Left lung (tissue), 4 donors: ENCODE measurements at regions not wholly inside any gene's neighbourhood (a gene's known extent, or its start where the extent isn't known, plus 50 kb on each side); places are given as distances from the start of the nearest gene placed in this dataset.

Experiments used
- ATAC-seq: fragments of 200-7000 bp; cut with Tn5 transposase; one replicate; pipeline ENCODE4 v1.9.1; 2020; ENCODE audit warnings: moderate library complexity
- DNase-seq, 4 donors: peaks; one replicate each; pipeline ENCODE4 v3.0.0-alpha.2; 2013 to 2020
- H3K27ac ChIP-seq, 2 donors: fragments of 200-600 bp; sonication (generic) in 1 of 2; one replicate each; pipeline versions ENCODE4 v1.5.0 to v1.8.0; 2020 to 2021
- H3K27me3 ChIP-seq, 2 donors: fragments of 200-600 bp; sonication (generic) in 1 of 2; one replicate each; pipeline versions ENCODE4 v1.5.0 to v1.8.0; 2020 to 2021
- H3K36me3 ChIP-seq, 2 donors: fragments of 200-600 bp; sonication (generic) in 1 of 2; one replicate each; pipeline versions ENCODE4 v1.5.0 to v1.8.0; 2020 to 2021
- H3K4me1 ChIP-seq, 2 donors: fragments of 200-600 bp; one replicate each; pipeline ENCODE4 v1.8.0; 2021
- H3K4me3 ChIP-seq, 2 donors: fragments of 200-600 bp; sonication (generic) in 1 of 2; one replicate each; pipeline versions ENCODE4 v1.5.0 to v1.8.0; 2020 to 2021; ENCODE audit warnings: mild to moderate bottlenecking in 1 of 2
- H3K9me3 ChIP-seq, 2 donors: fragments of 200-600 bp; sonication (generic) in 1 of 2; one replicate each; pipeline versions ENCODE4 v1.5.0 to v1.8.0; 2020 to 2021
- intact Hi-C, 2 donors: fragments of 100-400 bp; cut with DNase I; formaldehyde crosslinking; loops; one replicate each; pipeline versions ENCODE4 v1.11.2 to v1.14.2; 2022
- TF ChIP-seq, protein P1 (sequence below), 2 donors: fragments of 200-600 bp; sonication (generic) in 1 of 2; IDR thresholded peaks; one replicate each; pipeline versions ENCODE4 v1.5.0 to v1.8.0; 2021; ENCODE audit warnings: antibody characterized with exemption in 2 of 2
- donor health status: DM: no; HTN: yes; CAD: no.
- donor health status: DM: no; HTN: no; CAD: no.

DNA sequence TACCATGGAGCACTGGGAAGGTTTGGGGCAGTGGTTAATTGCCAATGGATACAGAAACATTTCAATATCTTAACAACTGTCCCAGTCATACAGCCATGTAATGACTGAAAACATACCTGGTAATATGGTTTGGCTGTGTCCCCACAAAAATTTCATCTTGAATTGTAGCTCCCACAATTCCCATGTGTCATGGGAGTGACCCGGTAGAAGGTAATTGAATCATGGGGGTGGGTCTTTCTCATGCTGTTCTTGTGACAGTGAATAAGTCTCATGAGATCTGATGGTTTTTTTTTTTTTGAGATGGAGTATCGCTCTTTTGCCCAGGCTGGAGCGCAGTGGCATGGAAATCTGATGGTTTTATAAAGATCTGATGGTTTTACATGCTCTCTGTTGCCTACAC lies 284.4 kb downstream of the TCF7L2 start:
- Histone ChIP-seq H3K27me3 (no peaks in the 10 kb centered on the region), H3K9me3 (no peaks in the 10 kb centered on the region), H3K36me3 (no peaks in the 10 kb centered on the region), H3K27ac (no peak overlapping the region), H3K4me1 (peaks cover 0 to 5% of the 10 kb centered on the region in 2 donors), H3K4me3 (no peak overlapping the region)
- TF ChIP-seq, protein P1, sequence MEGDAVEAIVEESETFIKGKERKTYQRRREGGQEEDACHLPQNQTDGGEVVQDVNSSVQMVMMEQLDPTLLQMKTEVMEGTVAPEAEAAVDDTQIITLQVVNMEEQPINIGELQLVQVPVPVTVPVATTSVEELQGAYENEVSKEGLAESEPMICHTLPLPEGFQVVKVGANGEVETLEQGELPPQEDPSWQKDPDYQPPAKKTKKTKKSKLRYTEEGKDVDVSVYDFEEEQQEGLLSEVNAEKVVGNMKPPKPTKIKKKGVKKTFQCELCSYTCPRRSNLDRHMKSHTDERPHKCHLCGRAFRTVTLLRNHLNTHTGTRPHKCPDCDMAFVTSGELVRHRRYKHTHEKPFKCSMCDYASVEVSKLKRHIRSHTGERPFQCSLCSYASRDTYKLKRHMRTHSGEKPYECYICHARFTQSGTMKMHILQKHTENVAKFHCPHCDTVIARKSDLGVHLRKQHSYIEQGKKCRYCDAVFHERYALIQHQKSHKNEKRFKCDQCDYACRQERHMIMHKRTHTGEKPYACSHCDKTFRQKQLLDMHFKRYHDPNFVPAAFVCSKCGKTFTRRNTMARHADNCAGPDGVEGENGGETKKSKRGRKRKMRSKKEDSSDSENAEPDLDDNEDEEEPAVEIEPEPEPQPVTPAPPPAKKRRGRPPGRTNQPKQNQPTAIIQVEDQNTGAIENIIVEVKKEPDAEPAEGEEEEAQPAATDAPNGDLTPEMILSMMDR (IDR thresholded peaks at IDR 0.05): no peak
- intact Hi-C loops: no loop called here
- DNase-seq (no peak), ATAC-seq (no peak)

DNA sequence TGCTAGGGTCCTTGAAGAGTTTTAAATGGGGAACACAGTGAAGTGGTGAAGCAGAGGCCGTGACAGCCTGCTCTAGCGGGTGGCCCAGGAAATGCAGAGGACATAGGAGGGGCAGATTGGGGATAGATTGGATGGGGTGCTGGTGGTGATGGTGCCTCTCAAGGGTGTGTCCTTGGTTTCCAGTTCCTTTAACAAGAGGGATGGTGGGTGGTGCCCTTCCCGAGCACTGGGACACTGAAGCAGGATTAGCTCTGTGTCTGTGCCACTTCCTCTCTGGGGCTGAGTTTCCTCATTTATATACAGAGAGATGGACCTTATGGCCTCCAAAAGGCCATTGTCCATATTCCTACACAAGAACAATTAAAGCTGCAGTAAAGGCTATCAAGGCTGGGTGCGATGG lies 285.5 kb downstream of the TCF7L2 start:
- Histone ChIP-seq H3K4me3 (no peak overlapping the region), H3K36me3 (no peaks in the 10 kb centered on the region), H3K4me1 (peaks cover 0 to 5% of the 10 kb centered on the region in 2 donors), H3K27ac (no peak overlapping the region), H3K27me3 (no peaks in the 10 kb centered on the region), H3K9me3 (no peaks in the 10 kb centered on the region)
- intact Hi-C loops: no loop called here
- peak; percentile 61 for ATAC-seq
- peak in 1 of 4 donors; percentile 52 for DNase-seq
- TF ChIP-seq, protein P1 (IDR thresholded peaks at IDR 0.05): no peak

DNA sequence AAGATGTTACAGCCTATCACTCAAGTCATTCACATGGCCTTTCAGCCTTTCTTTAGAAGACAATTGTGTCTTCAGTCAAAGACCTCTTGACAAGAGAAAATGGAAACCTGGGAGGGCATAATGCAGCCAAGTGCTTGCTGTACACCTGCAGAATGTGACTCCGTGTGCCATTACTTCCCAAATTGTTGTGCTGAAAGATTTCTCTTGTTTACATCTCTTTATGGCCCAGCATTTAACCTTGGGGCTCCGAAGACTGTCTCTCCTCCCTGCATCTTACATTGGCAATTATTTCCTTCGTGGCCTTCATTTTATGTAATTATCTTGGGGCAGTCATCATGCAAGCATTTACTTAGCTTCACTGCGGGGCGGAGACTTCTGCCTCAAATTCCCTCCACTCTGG lies 287.0 kb downstream of the TCF7L2 start:
- no peak overlapping the region for H3K27ac ChIP-seq

DNA sequence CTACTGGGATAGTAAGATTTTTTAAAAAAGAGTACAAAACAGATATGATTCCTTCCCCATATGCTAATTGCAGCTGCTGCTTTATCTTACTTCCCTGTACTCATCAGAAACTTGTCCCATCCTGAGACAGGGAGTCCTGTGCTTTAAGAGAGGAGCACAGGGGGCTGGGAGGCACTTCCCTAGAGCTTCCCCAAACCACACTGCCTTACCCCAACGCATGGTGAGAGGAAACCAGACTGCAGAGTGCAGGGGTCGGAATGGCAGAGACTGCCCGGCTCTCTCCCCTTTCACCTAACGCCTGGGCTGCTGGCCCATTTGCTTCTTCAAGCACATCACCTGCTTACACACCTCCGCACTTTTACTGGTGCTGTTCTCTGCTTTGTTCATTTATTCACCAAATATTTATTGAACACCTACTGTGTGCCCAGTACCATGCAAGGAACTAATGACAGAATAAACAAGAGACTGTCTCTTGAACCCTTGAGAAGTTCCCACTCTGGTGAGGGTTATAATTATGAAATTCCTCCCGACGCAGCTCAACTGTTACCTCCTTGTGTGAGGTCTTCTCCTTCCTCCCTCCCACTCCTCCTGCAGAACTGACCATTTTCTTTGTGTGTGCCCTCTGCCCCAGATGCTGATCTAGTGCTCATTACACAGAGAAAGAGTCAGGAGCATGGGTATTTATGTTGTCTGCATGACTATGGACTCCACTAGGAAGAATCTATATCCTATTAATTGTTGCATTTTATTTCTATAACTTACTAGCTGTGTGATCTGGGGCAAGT lies 289.7 kb downstream of the TCF7L2 start:
- DNase-seq: no peak
- no peak overlapping the region for H3K4me3 ChIP-seq
- intact Hi-C loops: no loop called here
- H3K36me3 ChIP-seq: no peaks in the 10 kb centered on the region
- H3K9me3 ChIP-seq: no peaks in the 10 kb centered on the region
- H3K27ac ChIP-seq: no peak overlapping the region
- no peaks in the 10 kb centered on the region for H3K4me1 ChIP-seq
- H3K27me3 ChIP-seq: no peaks in the 10 kb centered on the region
- TF ChIP-seq, protein P1 (IDR thresholded peaks at IDR 0.05): no peak
- ATAC-seq: peak; percentile 30

More for the DNA sequence above, 287.0 kb downstream of the TCF7L2 start:
- H3K4me1 ChIP-seq: peaks cover 0 to 5% of the 10 kb centered on the region in 2 donors
- H3K27me3 ChIP-seq: no peaks in the 10 kb centered on the region
- DNase-seq: no peak
- no peaks in the 10 kb centered on the region for H3K9me3 ChIP-seq
- no peak for ATAC-seq
- intact Hi-C loops: no loop called here
- TF ChIP-seq, protein P1 (IDR thresholded peaks at IDR 0.05): no peak
- H3K4me3 ChIP-seq: no peak overlapping the region
- no peaks in the 10 kb centered on the region for H3K36me3 ChIP-seq

DNA sequence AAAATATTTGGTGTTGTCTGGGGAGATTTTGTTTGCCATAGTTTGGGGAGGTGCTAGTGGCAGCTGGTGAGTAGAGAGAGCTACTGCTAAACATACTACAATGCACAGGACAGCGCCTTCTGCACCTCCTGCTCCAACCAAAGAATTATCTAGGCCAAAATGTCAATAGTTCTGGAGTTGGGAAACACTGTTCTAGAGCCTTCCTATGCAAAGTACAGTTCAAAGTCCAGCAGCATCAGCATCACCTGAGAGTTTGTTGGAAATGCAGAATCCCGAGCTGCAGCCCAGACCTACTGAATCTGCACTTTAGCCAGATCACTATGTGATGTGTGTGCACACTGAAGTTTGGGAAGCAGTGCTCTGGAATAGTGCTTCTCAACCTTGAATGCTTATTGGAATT lies 290.7 kb downstream of the TCF7L2 start:
- ATAC-seq (no peak), DNase-seq (no peak)
- intact Hi-C loops: no loop called here
- no peak overlapping the region for H3K4me3 ChIP-seq
- no peak overlapping the region for H3K27ac ChIP-seq
- no peaks in the 10 kb centered on the region for H3K36me3 ChIP-seq
- H3K27me3 ChIP-seq: no peaks in the 10 kb centered on the region
- no peaks in the 10 kb centered on the region for H3K4me1 ChIP-seq
- no peaks in the 10 kb centered on the region for H3K9me3 ChIP-seq
- TF ChIP-seq, protein P1 (IDR thresholded peaks at IDR 0.05): no peak
